ENCODE measurements at regions not wholly inside any gene's neighbourhood (a gene's known extent, or its start where the extent isn't known, plus 50 kb on each side); places are given as distances from the start of the nearest gene placed in this dataset.
"Not testable (repeated sequence)": the region's sequence is repeated elsewhere in the genome, so short reads cannot be mapped to it uniquely, and the experiment has no call there.

DNA sequence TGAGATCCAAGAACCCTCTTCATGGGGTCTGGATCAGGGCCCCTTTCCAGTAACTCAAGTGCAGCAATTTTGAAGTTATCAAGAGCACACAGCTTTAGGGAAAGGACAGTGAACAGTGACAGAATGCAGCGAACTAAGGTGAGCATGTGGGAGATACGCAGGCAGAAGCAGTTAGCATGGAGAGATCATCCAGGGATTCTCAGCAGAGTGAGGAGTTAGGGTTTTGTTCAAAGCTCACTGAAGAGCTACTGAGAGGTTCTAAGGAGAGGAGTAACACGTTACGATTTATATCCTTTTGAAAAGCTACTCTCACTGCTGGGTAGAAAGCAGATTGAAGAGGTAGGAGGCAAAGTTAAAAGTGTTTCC is 83.6 kb upstream of the MPP7 start:
- Histone ChIP-seq H3K36me3 (ENCODE audit: control insufficient read depth in 1 of 2, insufficient read depth in 2 of 2, low read length in 2 of 2) (no peaks in the 10 kb centered on the region), H3K9me3 (ENCODE audit: control insufficient read depth in 1 of 2, low read length in 2 of 2) (no peaks in the 10 kb centered on the region), H3K9ac (ENCODE audit: low read depth in 1 of 2, low read length in 2 of 2) (no peak overlapping the region), H3K4me3 (ENCODE audit: low read depth in 1 of 2, low read length in 2 of 2) (no peak overlapping the region), H3K27ac (ENCODE audit: low read depth, low read length) (no peak overlapping the region), H3K4me1 (ENCODE audit: control insufficient read depth in 1 of 2, insufficient read depth in 2 of 2, low read length in 2 of 2) (peaks cover 0 to 5% of the 10 kb centered on the region in 2 donors), H3K27me3 (ENCODE audit: control insufficient read depth in 1 of 2, insufficient read depth in 2 of 2, low read length in 2 of 2) (no peaks in the 10 kb centered on the region)

DNA sequence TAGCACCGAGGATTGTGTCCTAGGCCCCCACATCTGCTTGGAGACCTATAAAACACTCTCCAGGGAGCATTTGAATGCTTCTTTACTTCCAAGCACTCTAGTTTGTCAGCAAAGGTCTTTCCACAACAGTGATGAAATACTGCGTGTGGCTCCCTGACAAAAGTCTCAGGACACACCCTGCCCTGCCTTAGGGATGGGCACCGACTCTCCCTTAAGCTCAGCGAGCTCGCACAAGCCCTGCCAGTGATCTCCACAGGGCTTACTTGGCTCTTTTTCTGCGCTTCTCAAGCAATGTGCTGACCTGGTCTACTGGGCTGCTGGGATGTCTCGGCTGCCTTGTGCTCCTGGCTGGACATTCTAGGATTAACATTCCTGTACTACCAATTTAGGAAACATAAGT is 84.3 kb upstream of the MPP7 start:
- no peak overlapping the region for H3K27ac ChIP-seq (ENCODE audit: low read depth, low read length)
- H3K9ac ChIP-seq (ENCODE audit: low read depth in 1 of 2, low read length in 2 of 2): no peak overlapping the region

DNA sequence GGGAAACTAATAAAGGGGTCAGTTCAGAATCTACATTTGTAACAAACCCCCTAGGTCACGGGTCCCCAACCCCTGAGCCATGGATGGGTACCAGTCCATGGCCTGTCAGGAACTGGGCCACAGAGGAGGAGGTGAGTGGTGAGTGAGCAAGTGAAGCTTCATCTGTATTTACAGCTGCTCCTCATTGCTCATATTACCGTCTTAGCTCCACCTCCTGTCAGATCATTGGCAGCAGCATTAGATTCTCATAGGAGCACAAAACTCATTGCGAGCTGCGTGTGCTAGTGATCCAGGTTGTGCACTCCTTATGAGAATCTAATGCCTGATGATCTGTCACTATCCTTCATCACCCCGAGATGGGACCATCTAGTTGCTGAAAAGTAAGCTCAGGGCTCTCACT is 88.4 kb upstream of the MPP7 start:
- Histone ChIP-seq H3K9ac (ENCODE audit: low read depth in 1 of 2, low read length in 2 of 2) (no peak overlapping the region), H3K36me3 (ENCODE audit: control insufficient read depth in 1 of 2, insufficient read depth in 2 of 2, low read length in 2 of 2) (no peaks in the 10 kb centered on the region), H3K9me3 (ENCODE audit: control insufficient read depth in 1 of 2, low read length in 2 of 2) (no peaks in the 10 kb centered on the region), H3K27me3 (ENCODE audit: control insufficient read depth in 1 of 2, insufficient read depth in 2 of 2, low read length in 2 of 2) (no peaks in the 10 kb centered on the region), H3K4me3 (ENCODE audit: low read depth in 1 of 2, low read length in 2 of 2) (no peak overlapping the region), H3K4me1 (ENCODE audit: control insufficient read depth in 1 of 2, insufficient read depth in 2 of 2, low read length in 2 of 2) (peaks cover 5% of the 10 kb centered on the region in 2 donors), H3K27ac (ENCODE audit: low read depth, low read length) (no peak overlapping the region)

More for the DNA sequence above, 84.3 kb upstream of the MPP7 start:
- Histone ChIP-seq H3K36me3 (ENCODE audit: control insufficient read depth in 1 of 2, insufficient read depth in 2 of 2, low read length in 2 of 2) (no peaks in the 10 kb centered on the region), H3K27me3 (ENCODE audit: control insufficient read depth in 1 of 2, insufficient read depth in 2 of 2, low read length in 2 of 2) (no peaks in the 10 kb centered on the region), H3K4me1 (ENCODE audit: control insufficient read depth in 1 of 2, insufficient read depth in 2 of 2, low read length in 2 of 2) (peaks cover 0 to 5% of the 10 kb centered on the region in 2 donors), H3K9me3 (ENCODE audit: control insufficient read depth in 1 of 2, low read length in 2 of 2) (no peaks in the 10 kb centered on the region), H3K4me3 (ENCODE audit: low read depth in 1 of 2, low read length in 2 of 2) (no peak overlapping the region)

DNA sequence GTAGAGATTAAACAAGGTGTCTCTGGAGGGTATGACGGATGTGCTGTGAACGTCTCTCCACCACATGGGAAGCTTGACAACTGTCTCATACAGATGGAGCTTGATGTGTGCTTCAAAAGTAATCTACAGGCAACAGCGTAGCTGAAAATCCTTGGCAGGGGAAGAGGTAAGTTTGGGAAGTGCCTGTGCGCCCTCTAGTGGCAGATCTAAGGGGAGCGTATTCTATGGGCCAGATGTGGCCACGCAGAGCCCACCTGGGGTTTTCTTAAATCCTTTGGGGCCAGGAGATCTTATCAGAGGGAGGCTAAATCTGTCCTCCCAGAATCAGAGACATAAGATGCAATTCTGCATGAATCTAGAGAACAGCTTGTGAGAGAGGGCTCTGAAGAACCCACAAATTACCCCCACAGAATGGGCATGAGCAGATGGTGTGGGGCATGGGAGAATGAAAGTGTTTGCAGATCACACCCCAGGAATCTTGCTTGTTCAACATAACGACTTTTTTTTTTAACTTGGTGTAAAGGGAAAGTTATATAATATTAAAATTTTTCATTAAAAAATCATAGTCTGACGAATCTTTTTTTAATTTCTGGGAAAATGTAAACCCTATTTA is 91.2 kb upstream of the MPP7 start:
- H3K27me3 ChIP-seq (ENCODE audit: control insufficient read depth in 1 of 2, insufficient read depth in 2 of 2, low read length in 2 of 2): no peaks in the 10 kb centered on the region
- H3K9me3 ChIP-seq (ENCODE audit: control insufficient read depth in 1 of 2, low read length in 2 of 2): no peaks in the 10 kb centered on the region
- no peak overlapping the region for H3K27ac ChIP-seq (ENCODE audit: low read depth, low read length)
- H3K4me3 ChIP-seq (ENCODE audit: low read depth in 1 of 2, low read length in 2 of 2): no peak overlapping the region
- peaks cover 3 to 7% of the 10 kb centered on the region in 2 donors for H3K4me1 ChIP-seq (ENCODE audit: control insufficient read depth in 1 of 2, insufficient read depth in 2 of 2, low read length in 2 of 2)
- no peaks in the 10 kb centered on the region for H3K36me3 ChIP-seq (ENCODE audit: control insufficient read depth in 1 of 2, insufficient read depth in 2 of 2, low read length in 2 of 2)
- H3K9ac ChIP-seq (ENCODE audit: low read depth in 1 of 2, low read length in 2 of 2): no peak overlapping the region

DNA sequence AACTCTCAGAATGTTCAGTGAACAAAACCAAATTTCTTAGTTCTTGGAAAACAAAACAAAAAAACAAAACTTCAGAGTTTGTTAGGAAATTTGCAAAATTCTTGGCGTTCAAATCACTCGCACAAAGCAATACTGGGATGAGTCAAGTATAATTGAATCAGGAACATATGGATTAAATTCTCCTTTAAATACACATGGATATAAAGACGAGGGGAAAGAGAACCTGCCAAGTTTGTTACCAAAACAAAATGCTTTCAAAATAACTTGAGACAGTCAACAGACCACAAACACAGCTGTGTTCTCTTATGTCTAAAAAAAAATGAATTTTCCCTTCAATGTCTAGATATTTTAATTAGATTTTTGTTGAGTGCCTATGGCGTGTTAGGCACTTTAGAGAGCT is 93.5 kb upstream of the MPP7 start:
- Histone ChIP-seq H3K27me3 (ENCODE audit: control insufficient read depth in 1 of 2, insufficient read depth in 2 of 2, low read length in 2 of 2) (no peaks in the 10 kb centered on the region), H3K9me3 (ENCODE audit: control insufficient read depth in 1 of 2, low read length in 2 of 2) (no peaks in the 10 kb centered on the region), H3K27ac (ENCODE audit: low read depth, low read length) (no peak overlapping the region)

DNA sequence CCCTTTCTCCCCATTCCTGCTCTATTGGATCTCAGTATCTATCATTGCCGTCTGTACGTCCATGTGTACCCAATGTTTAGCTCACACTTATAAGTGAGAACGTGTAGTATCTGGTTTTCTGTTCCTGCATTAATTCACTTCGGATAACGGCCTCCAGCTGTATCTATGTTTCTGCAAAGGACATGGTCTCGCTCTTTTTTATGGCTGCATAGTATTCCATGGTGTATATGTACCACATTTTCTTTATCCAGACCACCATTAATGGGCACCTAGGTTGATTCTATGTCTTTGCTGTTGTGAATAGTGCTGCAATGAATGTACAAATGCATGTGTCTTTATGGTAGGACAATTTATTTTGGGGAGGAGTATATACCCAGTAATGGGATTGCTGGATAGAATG is 94.4 kb upstream of the MPP7 start:
- H3K9me3 ChIP-seq (ENCODE audit: control insufficient read depth in 1 of 2, low read length in 2 of 2): no peaks in the 10 kb centered on the region
- no peak overlapping the region for H3K9ac ChIP-seq (ENCODE audit: low read depth in 1 of 2, low read length in 2 of 2)
- H3K27me3 ChIP-seq (ENCODE audit: control insufficient read depth in 1 of 2, insufficient read depth in 2 of 2, low read length in 2 of 2): no peaks in the 10 kb centered on the region
- H3K36me3 ChIP-seq (ENCODE audit: control insufficient read depth in 1 of 2, insufficient read depth in 2 of 2, low read length in 2 of 2): no peaks in the 10 kb centered on the region
- no peak overlapping the region for H3K27ac ChIP-seq (ENCODE audit: low read depth, low read length)
- H3K4me1 ChIP-seq (ENCODE audit: control insufficient read depth in 1 of 2, insufficient read depth in 2 of 2, low read length in 2 of 2): peaks cover 15 to 19% of the 10 kb centered on the region in 2 donors
- no peak overlapping the region for H3K4me3 ChIP-seq (ENCODE audit: low read depth in 1 of 2, low read length in 2 of 2)

More for the DNA sequence above, 93.5 kb upstream of the MPP7 start:
- Histone ChIP-seq H3K36me3 (ENCODE audit: control insufficient read depth in 1 of 2, insufficient read depth in 2 of 2, low read length in 2 of 2) (no peaks in the 10 kb centered on the region), H3K4me3 (ENCODE audit: low read depth in 1 of 2, low read length in 2 of 2) (no peak overlapping the region), H3K4me1 (ENCODE audit: control insufficient read depth in 1 of 2, insufficient read depth in 2 of 2, low read length in 2 of 2) (peaks cover 15 to 16% of the 10 kb centered on the region in 2 donors), H3K9ac (ENCODE audit: low read depth in 1 of 2, low read length in 2 of 2) (no peak overlapping the region)

DNA sequence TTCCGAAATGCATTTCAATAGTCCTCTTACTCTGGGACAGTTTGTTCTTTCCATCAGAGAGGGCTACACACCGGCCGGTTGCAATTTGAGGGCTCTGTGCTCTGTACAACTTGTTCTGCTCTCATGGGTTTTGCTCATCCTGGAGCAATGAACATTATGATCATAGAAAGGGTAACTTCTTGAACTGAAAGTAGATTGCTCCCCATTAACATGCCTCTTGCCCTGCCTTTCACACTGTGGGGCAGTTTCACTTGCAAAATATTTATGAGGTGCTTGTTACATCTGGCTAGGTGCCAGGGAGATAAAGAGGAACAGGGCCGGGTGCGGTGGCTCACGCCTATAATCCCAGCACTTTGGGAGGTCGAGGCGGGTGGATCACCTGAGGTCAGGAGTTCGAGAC is 97.3 kb upstream of the MPP7 start:
- Histone ChIP-seq H3K27ac (ENCODE audit: low read depth, low read length) (no peak overlapping the region), H3K9me3 (ENCODE audit: control insufficient read depth in 1 of 2, low read length in 2 of 2) (no peaks in the 10 kb centered on the region)

DNA sequence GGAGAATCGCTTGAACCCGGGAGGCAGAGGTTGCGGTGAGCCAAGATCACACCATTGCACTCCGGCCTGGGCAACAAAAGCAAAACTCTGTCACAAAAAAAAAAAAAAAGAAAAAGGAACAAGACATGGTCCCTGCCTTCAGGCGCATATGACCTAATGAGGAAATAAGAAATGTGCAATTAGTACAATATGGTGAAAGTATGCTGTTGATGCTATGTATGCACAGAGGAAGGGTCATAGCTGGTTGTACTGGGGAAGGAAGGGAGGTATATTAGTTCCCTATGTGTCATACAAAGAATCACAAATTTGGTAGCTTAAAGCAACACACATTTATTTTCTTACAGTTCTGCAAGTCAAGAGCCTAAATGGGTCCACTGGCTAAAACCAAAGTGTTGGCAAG is 97.8 kb upstream of the MPP7 start:
- H3K4me3 ChIP-seq (ENCODE audit: low read depth in 1 of 2, low read length in 2 of 2): no peak overlapping the region
- H3K4me1 ChIP-seq (ENCODE audit: control insufficient read depth in 1 of 2, insufficient read depth in 2 of 2, low read length in 2 of 2): peaks cover 15% of the 10 kb centered on the region in 2 donors
- no peak overlapping the region for H3K27ac ChIP-seq (ENCODE audit: low read depth, low read length)
- H3K9ac ChIP-seq (ENCODE audit: low read depth in 1 of 2, low read length in 2 of 2): no peak overlapping the region
- H3K36me3 ChIP-seq (ENCODE audit: control insufficient read depth in 1 of 2, insufficient read depth in 2 of 2, low read length in 2 of 2): no peaks in the 10 kb centered on the region
- H3K27me3 ChIP-seq (ENCODE audit: control insufficient read depth in 1 of 2, insufficient read depth in 2 of 2, low read length in 2 of 2): no peaks in the 10 kb centered on the region
- H3K9me3 ChIP-seq (ENCODE audit: control insufficient read depth in 1 of 2, low read length in 2 of 2): no peaks in the 10 kb centered on the region

More for the DNA sequence above, 97.3 kb upstream of the MPP7 start:
- Histone ChIP-seq H3K4me3 (ENCODE audit: low read depth in 1 of 2, low read length in 2 of 2) (peak overlapping the region in 1 of 2 donors; percentile 12), H3K4me1 (ENCODE audit: control insufficient read depth in 1 of 2, insufficient read depth in 2 of 2, low read length in 2 of 2) (peaks cover 15% of the 10 kb centered on the region in 2 donors), H3K36me3 (ENCODE audit: control insufficient read depth in 1 of 2, insufficient read depth in 2 of 2, low read length in 2 of 2) (no peaks in the 10 kb centered on the region), H3K9ac (ENCODE audit: low read depth in 1 of 2, low read length in 2 of 2) (no peak overlapping the region), H3K27me3 (ENCODE audit: control insufficient read depth in 1 of 2, insufficient read depth in 2 of 2, low read length in 2 of 2) (no peaks in the 10 kb centered on the region)

DNA sequence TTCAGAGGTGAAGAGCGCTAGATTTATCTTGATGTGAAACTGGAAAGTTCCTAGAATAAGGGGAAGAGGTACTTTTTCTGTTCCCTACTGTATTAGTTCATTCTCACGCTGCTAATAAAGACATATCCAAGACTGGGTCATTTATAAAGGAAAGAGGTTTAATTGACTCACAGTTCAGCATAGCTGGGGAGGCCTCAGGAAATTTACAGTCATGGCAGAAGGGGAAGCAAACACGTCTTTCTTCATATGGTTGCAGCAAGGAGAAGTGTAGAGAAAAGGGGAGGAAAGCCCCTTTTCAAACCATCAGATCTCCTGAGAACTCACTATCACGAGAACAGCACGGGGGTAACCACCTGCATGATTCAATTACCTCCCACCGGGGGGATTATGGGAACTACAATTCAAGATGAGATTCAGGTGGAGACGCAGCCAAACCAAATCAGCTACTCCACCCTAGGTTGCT is 99.8 kb upstream of the MPP7 start:
- H3K9ac ChIP-seq (ENCODE audit: low read depth in 1 of 2, low read length in 2 of 2); H3K27ac ChIP-seq (ENCODE audit: low read depth, low read length); H3K36me3 ChIP-seq (ENCODE audit: control insufficient read depth in 1 of 2, insufficient read depth in 2 of 2, low read length in 2 of 2); H3K27me3 ChIP-seq (ENCODE audit: control insufficient read depth in 1 of 2, insufficient read depth in 2 of 2, low read length in 2 of 2); H3K9me3 ChIP-seq (ENCODE audit: control insufficient read depth in 1 of 2, low read length in 2 of 2); H3K4me3 ChIP-seq (ENCODE audit: low read depth in 1 of 2, low read length in 2 of 2): not testable (repeated sequence)
- H3K4me1 ChIP-seq (ENCODE audit: control insufficient read depth in 1 of 2, insufficient read depth in 2 of 2, low read length in 2 of 2): peaks cover 15% of the 10 kb centered on the region in 2 donors

DNA sequence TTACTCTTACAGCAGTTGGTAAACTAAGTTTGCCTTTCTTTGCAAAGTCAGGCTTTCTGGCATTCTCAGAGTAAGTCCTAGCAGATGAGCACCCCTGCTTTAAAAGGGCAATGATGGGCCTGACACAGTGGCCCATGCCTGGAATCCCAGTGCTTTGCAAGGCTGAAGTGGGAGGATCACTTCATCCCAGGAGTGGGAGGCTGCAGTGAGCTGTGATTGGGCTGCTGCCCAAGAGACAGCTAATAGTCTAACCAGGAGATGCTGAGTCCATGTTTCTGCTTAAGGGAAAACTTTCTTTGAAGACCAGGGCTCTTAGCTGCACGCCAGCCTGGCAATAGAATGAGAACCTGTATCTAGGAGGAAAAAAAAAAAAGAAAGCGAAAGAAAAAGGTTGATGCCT is 100.2 kb upstream of the MPP7 start:
- no peaks in the 10 kb centered on the region for H3K9me3 ChIP-seq (ENCODE audit: control insufficient read depth in 1 of 2, low read length in 2 of 2)
- H3K4me3 ChIP-seq (ENCODE audit: low read depth in 1 of 2, low read length in 2 of 2): no peak overlapping the region
- no peak overlapping the region for H3K27ac ChIP-seq (ENCODE audit: low read depth, low read length)
- no peak overlapping the region for H3K9ac ChIP-seq (ENCODE audit: low read depth in 1 of 2, low read length in 2 of 2)
- H3K36me3 ChIP-seq (ENCODE audit: control insufficient read depth in 1 of 2, insufficient read depth in 2 of 2, low read length in 2 of 2): no peaks in the 10 kb centered on the region
- no peaks in the 10 kb centered on the region for H3K27me3 ChIP-seq (ENCODE audit: control insufficient read depth in 1 of 2, insufficient read depth in 2 of 2, low read length in 2 of 2)
- H3K4me1 ChIP-seq (ENCODE audit: control insufficient read depth in 1 of 2, insufficient read depth in 2 of 2, low read length in 2 of 2): peaks cover 15% of the 10 kb centered on the region in 2 donors
